ENCODE measurements at regions not wholly inside any gene's neighbourhood (a gene's known extent, or its start where the extent isn't known, plus 50 kb on each side); places are given as distances from the start of the nearest gene placed in this dataset.
"Not testable (repeated sequence)": the region's sequence is repeated elsewhere in the genome, so short reads cannot be mapped to it uniquely, and the experiment has no call there.

GRCh38 chr2:89305623-89306022 lies 614.1 kb downstream of the RPIA start:
- not testable (repeated sequence) for DNase-seq (ENCODE audit: low spot score)

GRCh38 chr2:89306869-89307637 lies 615.6 kb downstream of the RPIA start:
- not testable (repeated sequence) for DNase-seq (ENCODE audit: low spot score)

- not testable (repeated sequence) for DNase-seq (ENCODE audit: low spot score)
Observed at GRCh38 chr2:89318990-89319389, 627.5 kb downstream of the RPIA start.

- not testable (repeated sequence) for DNase-seq (ENCODE audit: low spot score)
Observed at GRCh38 chr2:89325894-89326293, 634.4 kb downstream of the RPIA start.

- DNase-seq (ENCODE audit: low spot score) = not testable (repeated sequence)
Observed at GRCh38 chr2:89326455-89326854, 635.0 kb downstream of the RPIA start.

GRCh38 chr2:89328790-89329189 lies 637.3 kb downstream of the RPIA start:
- not testable (repeated sequence) for DNase-seq (ENCODE audit: low spot score)

Measured in cerebellar cortex (tissue), 1 donor.